DOHH2 (cell line): ENCODE measurements at regions not wholly inside any gene's neighbourhood (a gene's known extent, or its start where the extent isn't known, plus 50 kb on each side); places are given as distances from the start of the nearest gene placed in this dataset.

Experiments used
- H3F3A ChIP-seq: fragments of 200-600 bp; sonication (generic), shearing (Covaris generic); 2 replicates; pipeline ENCODE4 v1.6.0; 2016; ENCODE audit warnings: antibody characterized with exemption, mild to moderate bottlenecking; ENCODE audit not compliant: control insufficient read depth, insufficient read depth
- H3K27ac ChIP-seq: fragments of 200-600 bp; sonication (generic); 2 replicates; pipeline ENCODE4 v1.5.1; 2014; ENCODE audit warnings: low read depth, mild to moderate bottlenecking, low read length, moderate library complexity
- H3K27me3 ChIP-seq: fragments of 200-600 bp; sonication (generic); 2 replicates; pipeline ENCODE4 v1.6.1; 2014; ENCODE audit warnings: mild to moderate bottlenecking, low read length, mixed read lengths; ENCODE audit not compliant: control insufficient read depth
- H3K36me3 ChIP-seq: fragments of 200-600 bp; sonication (generic); 2 replicates; pipeline ENCODE4 v1.6.1; 2014; ENCODE audit warnings: mild to moderate bottlenecking, low read length, moderate library complexity, mixed read lengths; ENCODE audit not compliant: control insufficient read depth
- H3K4me1 ChIP-seq: fragments of 200-600 bp; sonication (generic); 2 replicates; pipeline ENCODE4 v1.6.1; 2014; ENCODE audit warnings: mild to moderate bottlenecking, low read length, mixed read lengths; ENCODE audit not compliant: control insufficient read depth
- H3K4me2 ChIP-seq: fragments of 200-600 bp; sonication (generic); 2 replicates; pipeline ENCODE4 v1.6.0; 2014; ENCODE audit warnings: mild to moderate bottlenecking, low read length, moderate library complexity
- H3K4me3 ChIP-seq: fragments of 200-600 bp; sonication (generic); 2 replicates; pipeline ENCODE4 v1.5.1; 2014; ENCODE audit warnings: mild to moderate bottlenecking, low read length, mixed read lengths
- H3K79me2 ChIP-seq: fragments of 200-600 bp; sonication (generic); 2 replicates; pipeline ENCODE4 v1.6.1; 2014; ENCODE audit warnings: mild to moderate bottlenecking, low read length, mixed read lengths; ENCODE audit not compliant: control insufficient read depth
- H3K9me2 ChIP-seq: fragments of 200-600 bp; sonication (generic); replicated peaks from 2 replicates; pipeline ENCODE4 v1.6.1; 2014; ENCODE audit warnings: mild to moderate bottlenecking, low read length, mixed read lengths; ENCODE audit not compliant: control insufficient read depth
- H3K9me3 ChIP-seq: fragments of 200-600 bp; sonication (generic); 2 replicates; pipeline ENCODE4 v1.6.1; 2014; ENCODE audit warnings: antibody characterized with exemption, low read length, mixed read lengths; ENCODE audit not compliant: control insufficient read depth, insufficient read depth
- H4K20me1 ChIP-seq: fragments of 200-600 bp; sonication (generic); 2 replicates; pipeline ENCODE4 v1.6.0; 2014; ENCODE audit warnings: low read depth, mild to moderate bottlenecking, antibody characterized with exemption, low read length, moderate library complexity; ENCODE audit not compliant: control insufficient read depth, insufficient read depth
- EZH2phosphoT487 ChIP-seq: fragments of 200-600 bp; sonication (generic); IDR thresholded peaks from 2 replicates; pipeline ENCODE4 v1.6.1; 2017; ENCODE audit warnings: borderline replicate concordance, mild to moderate bottlenecking, antibody characterized with exemption, low read length, moderate library complexity, mixed read lengths
- TF ChIP-seq, protein P1 (sequence below): fragments of 200-600 bp; sonication (generic); IDR thresholded peaks from one replicate; pipeline ENCODE4 v1.5.1; 2014; ENCODE audit warnings: antibody characterized with exemption, mild to moderate bottlenecking, low read depth, low read length; ENCODE audit not compliant: poor library complexity, severe bottlenecking

DNA sequence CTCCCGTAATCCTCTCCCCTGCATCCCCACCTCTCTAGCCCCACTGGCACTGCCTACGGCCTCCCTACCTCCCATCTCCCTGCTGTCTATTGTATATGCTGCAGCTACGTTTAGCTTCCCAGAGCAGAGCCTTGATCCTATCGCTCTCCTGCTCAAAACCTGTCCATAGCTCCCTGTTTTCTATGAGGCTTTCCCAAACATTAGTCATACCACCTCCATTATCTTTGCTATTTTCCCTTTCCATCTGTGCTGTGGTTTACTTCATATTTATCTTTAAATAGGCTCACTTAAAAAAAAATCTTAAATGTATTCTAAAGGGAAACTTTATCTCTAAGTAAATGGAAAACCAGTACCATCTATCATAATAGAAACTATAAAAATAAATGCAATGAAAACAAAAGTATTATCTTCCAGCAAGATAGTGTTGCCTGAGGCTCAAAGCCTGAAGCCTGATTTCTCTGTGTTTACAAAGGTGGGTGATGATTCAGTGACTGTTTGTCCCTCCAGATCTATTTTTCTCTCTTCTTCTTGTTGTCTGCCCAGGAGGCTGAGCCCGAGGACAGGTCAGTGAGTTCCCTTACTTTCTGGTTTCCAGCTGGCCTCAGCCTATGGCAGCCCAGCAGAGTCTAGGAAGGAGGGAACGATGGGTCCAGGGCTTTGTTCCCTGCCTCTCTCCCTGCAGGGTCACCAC, 397.1 kb upstream of the CFAP20DC start:
- no peaks in the 10 kb centered on the region for H4K20me1 ChIP-seq
- H3K36me3 ChIP-seq = no peaks in the 10 kb centered on the region
- H3K79me2 ChIP-seq = no peaks in the 10 kb centered on the region
- no peak overlapping the region for H3K4me3 ChIP-seq
- H3K27me3 ChIP-seq = no peaks in the 10 kb centered on the region
- H3K27ac ChIP-seq = no peak overlapping the region
- H3F3A ChIP-seq = no peaks in the 10 kb centered on the region
- no peaks in the 10 kb centered on the region for H3K9me3 ChIP-seq
- no peak overlapping the region for H3K4me2 ChIP-seq
- H3K4me1 ChIP-seq = peaks cover 12% of the 10 kb centered on the region
- no peaks in the 10 kb centered on the region for H3K9me2 ChIP-seq
- TF ChIP-seq, protein P1, sequence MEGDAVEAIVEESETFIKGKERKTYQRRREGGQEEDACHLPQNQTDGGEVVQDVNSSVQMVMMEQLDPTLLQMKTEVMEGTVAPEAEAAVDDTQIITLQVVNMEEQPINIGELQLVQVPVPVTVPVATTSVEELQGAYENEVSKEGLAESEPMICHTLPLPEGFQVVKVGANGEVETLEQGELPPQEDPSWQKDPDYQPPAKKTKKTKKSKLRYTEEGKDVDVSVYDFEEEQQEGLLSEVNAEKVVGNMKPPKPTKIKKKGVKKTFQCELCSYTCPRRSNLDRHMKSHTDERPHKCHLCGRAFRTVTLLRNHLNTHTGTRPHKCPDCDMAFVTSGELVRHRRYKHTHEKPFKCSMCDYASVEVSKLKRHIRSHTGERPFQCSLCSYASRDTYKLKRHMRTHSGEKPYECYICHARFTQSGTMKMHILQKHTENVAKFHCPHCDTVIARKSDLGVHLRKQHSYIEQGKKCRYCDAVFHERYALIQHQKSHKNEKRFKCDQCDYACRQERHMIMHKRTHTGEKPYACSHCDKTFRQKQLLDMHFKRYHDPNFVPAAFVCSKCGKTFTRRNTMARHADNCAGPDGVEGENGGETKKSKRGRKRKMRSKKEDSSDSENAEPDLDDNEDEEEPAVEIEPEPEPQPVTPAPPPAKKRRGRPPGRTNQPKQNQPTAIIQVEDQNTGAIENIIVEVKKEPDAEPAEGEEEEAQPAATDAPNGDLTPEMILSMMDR = no peak
- no peak for TF ChIP-seq EZH2phosphoT487

DNA sequence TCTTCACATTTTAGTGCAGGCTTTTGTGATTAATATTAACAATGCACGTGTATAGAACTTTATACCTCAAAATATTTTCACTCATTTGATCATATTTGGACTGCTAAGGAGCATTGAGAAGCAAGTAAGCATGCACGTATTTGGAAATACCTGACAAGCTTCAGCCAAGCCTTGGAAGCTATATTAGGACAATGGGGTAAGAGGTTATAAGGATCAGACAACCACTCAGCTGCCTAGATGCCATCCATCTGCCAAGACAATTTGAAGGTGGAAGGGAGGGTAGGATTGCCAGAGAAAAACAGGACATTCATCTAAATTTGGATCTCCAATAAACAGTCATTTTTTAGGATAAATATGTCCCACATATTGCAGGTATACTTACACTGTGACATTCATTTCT, 394.9 kb upstream of the CFAP20DC start:
- no peaks in the 10 kb centered on the region for H3K36me3 ChIP-seq
- H3K4me1 ChIP-seq = no peaks in the 10 kb centered on the region
- H3F3A ChIP-seq = no peaks in the 10 kb centered on the region
- no peak overlapping the region for H3K4me2 ChIP-seq
- H4K20me1 ChIP-seq = no peaks in the 10 kb centered on the region
- H3K27ac ChIP-seq = no peak overlapping the region
- no peak overlapping the region for H3K4me3 ChIP-seq
- no peaks in the 10 kb centered on the region for H3K9me3 ChIP-seq
- no peaks in the 10 kb centered on the region for H3K79me2 ChIP-seq
- TF ChIP-seq EZH2phosphoT487 = no peak
- H3K9me2 ChIP-seq = no peaks in the 10 kb centered on the region
- H3K27me3 ChIP-seq = 0 out of 2 replicates have a peak, but pooled peaks cover 2% of the 10 kb centered on the region

DNA sequence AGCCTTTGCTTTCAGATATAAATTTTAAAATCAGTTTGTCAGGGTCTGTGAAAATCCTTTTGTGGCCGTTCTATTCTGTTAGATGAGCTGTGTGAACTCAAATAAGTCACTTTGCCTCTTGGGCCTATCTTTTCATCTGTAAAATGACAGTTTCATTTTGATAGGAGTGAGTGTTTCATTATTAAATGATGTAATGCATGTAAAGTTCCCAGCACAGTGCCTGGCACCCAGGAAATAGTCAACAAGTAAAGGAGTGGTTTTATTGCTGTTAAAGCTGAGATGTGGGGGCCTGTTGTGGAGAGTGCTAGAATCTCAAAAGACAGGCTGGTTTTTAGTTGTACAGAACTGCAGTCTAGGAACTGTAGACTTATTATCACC, 394.5 kb upstream of the CFAP20DC start:
- TF ChIP-seq EZH2phosphoT487 = no peak
- TF ChIP-seq, protein P1 = no peak
- Histone ChIP-seq H3K79me2 (no peaks in the 10 kb centered on the region), H3K36me3 (no peaks in the 10 kb centered on the region), H3K27me3 (0 out of 2 replicates have a peak, but pooled peaks cover 2% of the 10 kb centered on the region), H3K9me2 (no peaks in the 10 kb centered on the region), H3K4me3 (no peak overlapping the region), H3K9me3 (no peaks in the 10 kb centered on the region), H3F3A (no peaks in the 10 kb centered on the region), H3K4me2 (no peak overlapping the region), H3K27ac (no peak overlapping the region), H4K20me1 (no peaks in the 10 kb centered on the region), H3K4me1 (no peaks in the 10 kb centered on the region)

DNA sequence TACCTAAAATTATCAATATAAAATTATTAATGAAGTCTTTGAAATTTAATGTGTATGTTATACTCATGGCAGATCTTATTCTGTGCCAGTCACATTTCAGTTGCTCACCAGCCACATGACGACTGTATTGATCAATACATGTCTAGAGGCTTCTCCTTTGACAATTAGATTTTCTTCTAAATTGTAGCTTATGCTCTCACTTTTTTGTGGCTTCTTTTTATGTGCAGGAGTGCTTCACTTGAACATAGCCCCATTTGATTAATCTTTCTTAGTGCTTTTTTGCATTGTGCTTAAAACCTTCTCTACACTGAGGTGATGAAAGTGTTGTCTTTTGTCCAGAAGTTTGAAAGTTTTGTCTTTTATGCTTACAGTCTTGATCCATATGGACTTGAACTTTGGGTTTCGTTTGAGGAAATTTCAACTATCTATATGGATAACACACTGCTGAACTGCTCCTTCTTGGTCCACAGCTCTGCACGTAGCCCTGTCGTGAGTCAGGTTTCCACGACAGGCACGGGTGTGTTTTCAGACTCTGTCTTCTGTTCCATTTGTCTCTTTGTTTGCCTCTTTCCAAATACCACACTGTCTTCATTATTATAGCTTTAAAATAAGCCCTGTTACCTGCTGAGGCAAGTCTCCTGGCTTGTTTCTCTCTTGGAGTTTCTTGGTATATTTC, 393.9 kb upstream of the CFAP20DC start:
- Histone ChIP-seq H4K20me1 (no peaks in the 10 kb centered on the region), H3K36me3 (no peaks in the 10 kb centered on the region), H3K79me2 (no peaks in the 10 kb centered on the region), H3K27me3 (0 out of 2 replicates have a peak, but pooled peaks cover 2% of the 10 kb centered on the region), H3K4me3 (no peak overlapping the region), H3K4me1 (no peaks in the 10 kb centered on the region), H3K27ac (no peak overlapping the region), H3K4me2 (no peak overlapping the region), H3F3A (no peaks in the 10 kb centered on the region), H3K9me3 (no peaks in the 10 kb centered on the region), H3K9me2 (no peaks in the 10 kb centered on the region)
- no peak for TF ChIP-seq EZH2phosphoT487
- TF ChIP-seq, protein P1 = no peak
